ENCODE measurements at regions not wholly inside any gene's neighbourhood (a gene's known extent, or its start where the extent isn't known, plus 50 kb on each side); places are given as distances from the start of the nearest gene placed in this dataset.
"Not testable (repeated sequence)": the region's sequence is repeated elsewhere in the genome, so short reads cannot be mapped to it uniquely, and the experiment has no call there.

- no peaks in the 10 kb centered on the region for H3K4me1 Mint-ChIP-seq
Measured at GRCh38 chr22:47315862-47316419, 553.5 kb downstream of the TBC1D22A start.

GRCh38 chr22:47310601-47311000 is 548.2 kb downstream of the TBC1D22A start:
- peaks cover 2% of the 10 kb centered on the region for H3K27me3 Mint-ChIP-seq
- no peaks in the 10 kb centered on the region for H3K4me1 Mint-ChIP-seq
- H3K4me3 Mint-ChIP-seq = no peak overlapping the region
- H3K9me3 Mint-ChIP-seq = peaks cover 0 to 23% (median 2%) of the 10 kb centered on the region in 3 donors
- H3K36me3 Mint-ChIP-seq = peaks cover 1% of the 10 kb centered on the region
- no peak overlapping the region for H3K27ac Mint-ChIP-seq

More at GRCh38 chr22:47315862-47316419, 553.5 kb downstream of the TBC1D22A start:
- H3K9me3 Mint-ChIP-seq = peaks cover 0 to 20% (median 2%) of the 10 kb centered on the region in 3 donors
- H3K27me3 Mint-ChIP-seq = peaks cover 7% of the 10 kb centered on the region
- no peak overlapping the region for H3K27ac Mint-ChIP-seq
- no peaks in the 10 kb centered on the region for H3K36me3 Mint-ChIP-seq
- H3K4me3 Mint-ChIP-seq = peak overlapping the region in 1 of 4 donors; percentile 70

- Mint-ChIP-seq H3K27ac (no peak overlapping the region), H3K36me3 (peaks cover 1% of the 10 kb centered on the region), H3K4me1 (no peaks in the 10 kb centered on the region), H3K27me3 (peaks cover 1% of the 10 kb centered on the region), H3K9me3 (peaks cover 0 to 21% (median 2%) of the 10 kb centered on the region in 3 donors), H3K4me3 (no peak overlapping the region)
Measured at GRCh38 chr22:47309946-47310345, 547.5 kb downstream of the TBC1D22A start.

- Mint-ChIP-seq H3K27me3 (no peaks in the 10 kb centered on the region), H3K4me3 (no peak overlapping the region), H3K9me3 (peaks cover 0 to 16% (median 2%) of the 10 kb centered on the region in 3 donors), H3K27ac (no peak overlapping the region), H3K36me3 (peaks cover 1% of the 10 kb centered on the region), H3K4me1 (peaks cover 0 to 1% (median 0%) of the 10 kb centered on the region in 3 donors)
Measured at GRCh38 chr22:47309476-47309875, 547.0 kb downstream of the TBC1D22A start.

- peaks cover 0 to 14% (median 2%) of the 10 kb centered on the region in 3 donors for H3K9me3 Mint-ChIP-seq
- peaks cover 1% of the 10 kb centered on the region for H3K36me3 Mint-ChIP-seq
- H3K27me3 Mint-ChIP-seq = no peaks in the 10 kb centered on the region
- H3K4me1 Mint-ChIP-seq = peaks cover 0 to 1% (median 0%) of the 10 kb centered on the region in 3 donors
- H3K4me3 Mint-ChIP-seq = no peak overlapping the region
- H3K27ac Mint-ChIP-seq = no peak overlapping the region
Measured at GRCh38 chr22:47308886-47309285, 546.4 kb downstream of the TBC1D22A start.

- no peaks in the 10 kb centered on the region for H3K27me3 Mint-ChIP-seq
- H3K4me1 Mint-ChIP-seq = peaks cover 0 to 1% (median 0%) of the 10 kb centered on the region in 3 donors
- no peak overlapping the region for H3K4me3 Mint-ChIP-seq
- H3K27ac Mint-ChIP-seq = no peak overlapping the region
- peaks cover 0 to 11% (median 2%) of the 10 kb centered on the region in 3 donors for H3K9me3 Mint-ChIP-seq
- peaks cover 1% of the 10 kb centered on the region for H3K36me3 Mint-ChIP-seq
Measured at GRCh38 chr22:47307822-47308221, 545.4 kb downstream of the TBC1D22A start.

GRCh38 chr22:47307326-47307725 is 544.9 kb downstream of the TBC1D22A start:
- Mint-ChIP-seq H3K27me3 (no peaks in the 10 kb centered on the region), H3K4me3 (no peak overlapping the region), H3K4me1 (peaks cover 0 to 1% (median 0%) of the 10 kb centered on the region in 3 donors), H3K36me3 (peaks cover 1% of the 10 kb centered on the region), H3K9me3 (peaks cover 0 to 10% (median 2%) of the 10 kb centered on the region in 3 donors), H3K27ac (no peak overlapping the region)

GRCh38 chr22:47304854-47305253 is 542.4 kb downstream of the TBC1D22A start:
- H3K27me3 Mint-ChIP-seq = no peaks in the 10 kb centered on the region
- H3K27ac Mint-ChIP-seq = no peak overlapping the region
- H3K36me3 Mint-ChIP-seq = peaks cover 1% of the 10 kb centered on the region
- H3K9me3 Mint-ChIP-seq = peaks cover 0 to 7% (median 0%) of the 10 kb centered on the region in 3 donors
- no peak overlapping the region for H3K4me3 Mint-ChIP-seq
- peaks cover 0 to 1% (median 0%) of the 10 kb centered on the region in 3 donors for H3K4me1 Mint-ChIP-seq

GRCh38 chr22:47304191-47304831 is 541.9 kb downstream of the TBC1D22A start:
- Mint-ChIP-seq H3K4me3 (no peak overlapping the region), H3K27me3 (no peaks in the 10 kb centered on the region), H3K27ac (no peak overlapping the region), H3K36me3 (no peaks in the 10 kb centered on the region), H3K4me1 (peaks cover 0 to 1% (median 0%) of the 10 kb centered on the region in 3 donors), H3K9me3 (peaks cover 0 to 7% (median 0%) of the 10 kb centered on the region in 3 donors)

- Mint-ChIP-seq H3K27me3 (no peaks in the 10 kb centered on the region), H3K27ac (no peak overlapping the region), H3K36me3 (no peaks in the 10 kb centered on the region), H3K4me3 (no peak overlapping the region), H3K4me1 (peaks cover 0 to 1% (median 0%) of the 10 kb centered on the region in 3 donors), H3K9me3 (peaks cover 0 to 4% (median 0%) of the 10 kb centered on the region in 3 donors)
Measured at GRCh38 chr22:47303161-47303890, 540.9 kb downstream of the TBC1D22A start.

GRCh38 chr22:47302587-47302986 is 540.1 kb downstream of the TBC1D22A start:
- not testable (repeated sequence) for H3K4me1 Mint-ChIP-seq, H3K4me3 Mint-ChIP-seq, H3K27ac Mint-ChIP-seq, H3K36me3 Mint-ChIP-seq, H3K9me3 Mint-ChIP-seq, H3K27me3 Mint-ChIP-seq

GRCh38 chr22:47301820-47302475 is 539.5 kb downstream of the TBC1D22A start:
- H3K9me3 Mint-ChIP-seq = no peaks in the 10 kb centered on the region
- peaks cover 0 to 1% (median 0%) of the 10 kb centered on the region in 3 donors for H3K4me1 Mint-ChIP-seq
- H3K36me3 Mint-ChIP-seq = no peaks in the 10 kb centered on the region
- no peaks in the 10 kb centered on the region for H3K27me3 Mint-ChIP-seq
- H3K27ac Mint-ChIP-seq = no peak overlapping the region
- H3K4me3 Mint-ChIP-seq = no peak overlapping the region

GRCh38 chr22:47300698-47301405 is 538.4 kb downstream of the TBC1D22A start:
- H3K27me3 Mint-ChIP-seq = peaks cover 2% of the 10 kb centered on the region
- H3K27ac Mint-ChIP-seq = no peak overlapping the region
- H3K4me1 Mint-ChIP-seq = peaks cover 0 to 1% (median 0%) of the 10 kb centered on the region in 3 donors
- peaks cover 0 to 3% (median 0%) of the 10 kb centered on the region in 3 donors for H3K9me3 Mint-ChIP-seq
- H3K36me3 Mint-ChIP-seq = no peaks in the 10 kb centered on the region
- H3K4me3 Mint-ChIP-seq = no peak overlapping the region

GRCh38 chr22:47299863-47300697 is 537.6 kb downstream of the TBC1D22A start:
- peaks cover 2% of the 10 kb centered on the region for H3K27me3 Mint-ChIP-seq
- peaks cover 0 to 1% (median 0%) of the 10 kb centered on the region in 3 donors for H3K4me1 Mint-ChIP-seq
- H3K36me3 Mint-ChIP-seq = no peaks in the 10 kb centered on the region
- H3K9me3 Mint-ChIP-seq = peaks cover 0 to 3% (median 0%) of the 10 kb centered on the region in 3 donors
- no peak overlapping the region for H3K27ac Mint-ChIP-seq
- H3K4me3 Mint-ChIP-seq = no peak overlapping the region
